HFF-Myc (cell line): ENCODE measurements at regions not wholly inside any gene's neighbourhood (a gene's known extent, or its start where the extent isn't known, plus 50 kb on each side); places are given as distances from the start of the nearest gene placed in this dataset.

Experiments
- DNase-seq: peaks from one replicate; pipeline ENCODE4 v3.0.0-alpha.2; 2011; ENCODE audit warnings: low read depth; ENCODE audit errors: extremely low read depth
- H3K4me3 ChIP-seq: replicated peaks from 2 replicates; pipeline ENCODE4 v1.5.1; 2011; ENCODE audit warnings: low read depth, mild to moderate bottlenecking, control low read depth, low read length
- CTCF ChIP-seq: IDR thresholded peaks from 2 replicates; pipeline ENCODE4 v1.5.1; 2012; ENCODE audit warnings: mild to moderate bottlenecking, low read depth, low read length, control low read depth; ENCODE audit errors: missing control alignments

- TF ChIP-seq CTCF = no peak
- DNase-seq = no peak
- no peak overlapping the region for H3K4me3 ChIP-seq
These were observed 187.1 kb downstream of the ELAVL2 start for GRCh38 chr9:23638837-23639426.
